OCI-LY1 (cell line): ENCODE measurements at regions not wholly inside any gene's neighbourhood (a gene's known extent, or its start where the extent isn't known, plus 50 kb on each side); places are given as distances from the start of the nearest gene placed in this dataset.

Experiments used
- H2AFZ ChIP-seq: fragments of 200-600 bp; sonication (generic), shearing (Covaris generic); 2 replicates; pipeline ENCODE4 v1.6.0; 2014; ENCODE audit warnings: antibody characterized with exemption, mild to moderate bottlenecking, low read length
- H3F3A ChIP-seq: fragments of 200-600 bp; sonication (generic), shearing (Covaris generic); 2 replicates; pipeline ENCODE4 v1.6.0; 2014; ENCODE audit warnings: mild to moderate bottlenecking, antibody characterized with exemption, low read length, moderate library complexity; ENCODE audit not compliant: insufficient read depth
- H3K27ac ChIP-seq: fragments of 200-600 bp; sonication (generic); 2 replicates; pipeline ENCODE4 v1.5.1; 2014; ENCODE audit warnings: low read length, mixed run types, mild to moderate bottlenecking, low read depth; ENCODE audit not compliant: poor library complexity, severe bottlenecking
- H3K27me3 ChIP-seq: fragments of 200-600 bp; sonication (generic); 2 replicates; pipeline ENCODE4 v1.6.0; 2014; ENCODE audit warnings: antibody characterized with exemption, mild to moderate bottlenecking, low read length, moderate library complexity; ENCODE audit not compliant: insufficient read depth
- H3K36me3 ChIP-seq: fragments of 200-600 bp; sonication (generic); 2 replicates; pipeline ENCODE4 v1.6.1; 2014; ENCODE audit warnings: mild to moderate bottlenecking, antibody characterized with exemption, low read length, moderate library complexity, mixed read lengths; ENCODE audit not compliant: insufficient read depth
- H3K4me1 ChIP-seq: fragments of 200-600 bp; sonication (generic); 2 replicates; pipeline ENCODE4 v1.5.1; 2014; ENCODE audit warnings: mild to moderate bottlenecking, low read length, moderate library complexity; ENCODE audit not compliant: insufficient read depth, severe bottlenecking
- H3K4me2 ChIP-seq: fragments of 200-600 bp; sonication (generic), shearing (Covaris generic); 2 replicates; pipeline ENCODE4 v1.6.1; 2014; ENCODE audit warnings: low read length
- H3K4me3 ChIP-seq: fragments of 200-600 bp; sonication (generic); 2 replicates; pipeline ENCODE4 v1.5.1; 2014; ENCODE audit warnings: low read length, low read depth, mild to moderate bottlenecking, mixed read lengths; ENCODE audit not compliant: poor library complexity, severe bottlenecking
- H3K79me2 ChIP-seq: fragments of 200-600 bp; shearing (Covaris generic); 2 replicates; pipeline ENCODE4 v1.6.1; 2016; ENCODE audit warnings: mixed run types, low read length, mixed read lengths; ENCODE audit not compliant: insufficient read depth
- H3K9ac ChIP-seq: fragments of 200-600 bp; sonication (generic), shearing (Covaris generic); 2 replicates; pipeline ENCODE4 v1.6.1; 2014; ENCODE audit warnings: mild to moderate bottlenecking, low read length, mixed read lengths
- H3K9me2 ChIP-seq: fragments of 200-600 bp; sonication (generic), shearing (Covaris generic); 2 replicates; pipeline ENCODE4 v1.6.1; 2014; ENCODE audit warnings: low read depth, mild to moderate bottlenecking, low read length, mixed read lengths
- H3K9me3 ChIP-seq: fragments of 200-600 bp; shearing (Covaris generic); 2 replicates; pipeline ENCODE4 v1.6.1; 2014; ENCODE audit warnings: low read length, mixed read lengths
- H4K20me1 ChIP-seq: fragments of 200-600 bp; sonication (generic), shearing (Covaris generic); 2 replicates; pipeline ENCODE4 v1.6.0; 2016; ENCODE audit warnings: mild to moderate bottlenecking, low read length; ENCODE audit not compliant: insufficient read depth
- CTCF ChIP-seq: fragments of 200-600 bp; sonication (generic), shearing (Covaris generic); IDR thresholded peaks from 2 replicates; pipeline ENCODE4 v1.5.1; 2017; ENCODE audit warnings: mild to moderate bottlenecking, antibody characterized with exemption, low read length, moderate library complexity, mixed read lengths
- EZH2 ChIP-seq: fragments of 200-600 bp; sonication (generic), shearing (Covaris generic); IDR thresholded peaks from 2 replicates; pipeline ENCODE4 v1.8.0; 2017; ENCODE audit warnings: borderline replicate concordance, mixed run types, mild to moderate bottlenecking, antibody characterized with exemption, low read length, moderate library complexity, mixed read lengths

- peaks cover 11% of the 10 kb centered on the region for H3F3A ChIP-seq
- no peaks in the 10 kb centered on the region for H3K9me2 ChIP-seq
- no peaks in the 10 kb centered on the region for H3K27me3 ChIP-seq
- no peak overlapping the region; the same call in 1 of the 2 replicates for H3K9ac ChIP-seq
- no peak overlapping the region for H3K4me3 ChIP-seq
- H3K9me3 ChIP-seq: no peaks in the 10 kb centered on the region
- no peaks in the 10 kb centered on the region for H4K20me1 ChIP-seq
- no peak overlapping the region for H2AFZ ChIP-seq
- peak overlapping the region; percentile 99 for H3K27ac ChIP-seq
- H3K4me2 ChIP-seq: no peak overlapping the region
- TF ChIP-seq EZH2 (no peak), CTCF (no peak)
- no peaks in the 10 kb centered on the region for H3K79me2 ChIP-seq
- peaks cover 75% of the 10 kb centered on the region for H3K4me1 ChIP-seq
- no peaks in the 10 kb centered on the region for H3K36me3 ChIP-seq
These were observed 179.0 kb downstream of the BCAS1 start for GRCh38 chr20:53891306-53891894.

GRCh38 chr20:53890443-53891305 lies 179.7 kb downstream of the BCAS1 start:
- Histone ChIP-seq H2AFZ (no peak overlapping the region), H3K27ac (peak overlapping the region; percentile 99), H3K79me2 (no peaks in the 10 kb centered on the region), H3K4me3 (no peak overlapping the region), H3F3A (peaks cover 11% of the 10 kb centered on the region), H3K4me2 (no peak overlapping the region), H3K9me2 (no peaks in the 10 kb centered on the region), H3K36me3 (no peaks in the 10 kb centered on the region), H3K9ac (no peak overlapping the region; the same call in 1 of the 2 replicates), H3K27me3 (no peaks in the 10 kb centered on the region), H3K4me1 (peaks cover 68% of the 10 kb centered on the region), H4K20me1 (no peaks in the 10 kb centered on the region), H3K9me3 (no peaks in the 10 kb centered on the region)
- no peak for TF ChIP-seq CTCF
- TF ChIP-seq EZH2: no peak

GRCh38 chr20:53889411-53890148 lies 180.8 kb downstream of the BCAS1 start:
- H3K79me2 ChIP-seq: no peaks in the 10 kb centered on the region
- H3K27ac ChIP-seq: peak overlapping the region; percentile 70
- no peak overlapping the region for H2AFZ ChIP-seq
- H3K9me2 ChIP-seq: no peaks in the 10 kb centered on the region
- H3K4me2 ChIP-seq: no peak overlapping the region
- H3K4me1 ChIP-seq: peaks cover 57% of the 10 kb centered on the region
- no peak overlapping the region for H3K9ac ChIP-seq
- H4K20me1 ChIP-seq: no peaks in the 10 kb centered on the region
- no peaks in the 10 kb centered on the region for H3K9me3 ChIP-seq
- H3K27me3 ChIP-seq: no peaks in the 10 kb centered on the region
- no peak for TF ChIP-seq EZH2
- no peak for TF ChIP-seq CTCF
- H3K4me3 ChIP-seq: no peak overlapping the region
- no peaks in the 10 kb centered on the region for H3K36me3 ChIP-seq
- H3F3A ChIP-seq: peaks cover 11% of the 10 kb centered on the region
